ENCODE measurements at regions not wholly inside any gene's neighbourhood (a gene's known extent, or its start where the extent isn't known, plus 50 kb on each side); places are given as distances from the start of the nearest gene placed in this dataset.

- no peak for DNase-seq (ENCODE audit: low read depth)
Measured at GRCh38 chr12:30151831-30152230, 368.1 kb upstream of the TMTC1 start.

- no peak for DNase-seq (ENCODE audit: low read depth)
Measured at GRCh38 chr12:30146561-30146960, 362.8 kb upstream of the TMTC1 start.

GRCh38 chr12:30145684-30146032, 361.9 kb upstream of the TMTC1 start:
- no peak for DNase-seq (ENCODE audit: low read depth)

GRCh38 chr12:30144777-30145683, 361.3 kb upstream of the TMTC1 start:
- no peak for DNase-seq (ENCODE audit: low read depth)

GRCh38 chr12:30142301-30142700, 358.6 kb upstream of the TMTC1 start:
- no peak for DNase-seq (ENCODE audit: low read depth)

GRCh38 chr12:30138483-30138882, 354.7 kb upstream of the TMTC1 start:
- no peak for DNase-seq (ENCODE audit: low read depth)

- no peak for DNase-seq (ENCODE audit: low read depth)
Measured at GRCh38 chr12:30136696-30137095, 353.0 kb upstream of the TMTC1 start.

GRCh38 chr12:30135776-30136175, 352.0 kb upstream of the TMTC1 start:
- no peak for DNase-seq (ENCODE audit: low read depth)

- no peak for DNase-seq (ENCODE audit: low read depth)
Measured at GRCh38 chr12:30134229-30134628, 350.5 kb upstream of the TMTC1 start.

GRCh38 chr12:30126944-30127343, 343.2 kb upstream of the TMTC1 start:
- no peak for DNase-seq (ENCODE audit: low read depth)

GRCh38 chr12:30120522-30120921, 336.8 kb upstream of the TMTC1 start:
- DNase-seq (ENCODE audit: low read depth): no peak

- DNase-seq (ENCODE audit: low read depth): no peak
Measured at GRCh38 chr12:30117483-30117882, 333.7 kb upstream of the TMTC1 start.

- DNase-seq (ENCODE audit: low read depth): no peak
Measured at GRCh38 chr12:30111719-30112118, 328.0 kb upstream of the TMTC1 start.

- peak; percentile 2 for DNase-seq (ENCODE audit: low read depth)
Measured at GRCh38 chr12:30110958-30111586, 327.3 kb upstream of the TMTC1 start.

GRCh38 chr12:30110498-30110897, 326.8 kb upstream of the TMTC1 start:
- DNase-seq (ENCODE audit: low read depth): no peak

- DNase-seq (ENCODE audit: low read depth): peak; percentile 1
Measured at GRCh38 chr12:30108666-30109065, 324.9 kb upstream of the TMTC1 start.

- no peak for DNase-seq (ENCODE audit: low read depth)
Measured at GRCh38 chr12:30106204-30106965, 322.6 kb upstream of the TMTC1 start.

- no peak for DNase-seq (ENCODE audit: low read depth)
Measured at GRCh38 chr12:30105505-30105904, 321.8 kb upstream of the TMTC1 start.

- DNase-seq (ENCODE audit: low read depth): no peak
Measured at GRCh38 chr12:30104971-30105370, 321.2 kb upstream of the TMTC1 start.

- DNase-seq (ENCODE audit: low read depth): no peak
Measured at GRCh38 chr12:30100741-30101140, 317.0 kb upstream of the TMTC1 start.

GRCh38 chr12:30098677-30099076, 314.9 kb upstream of the TMTC1 start:
- DNase-seq (ENCODE audit: low read depth): no peak

- DNase-seq (ENCODE audit: low read depth): no peak
Measured at GRCh38 chr12:30095511-30095910, 311.8 kb upstream of the TMTC1 start.
